ENCODE measurements at regions not wholly inside any gene's neighbourhood (a gene's known extent, or its start where the extent isn't known, plus 50 kb on each side); places are given as distances from the start of the nearest gene placed in this dataset.
"Not testable (repeated sequence)": the region's sequence is repeated elsewhere in the genome, so short reads cannot be mapped to it uniquely, and the experiment has no call there.

- Mint-ChIP-seq H3K27ac (no peak overlapping the region), H3K9me3 (no peaks in the 10 kb centered on the region), H3K36me3 (ENCODE audit: low read depth) (no peaks in the 10 kb centered on the region), H3K4me3 (no peak overlapping the region), H3K4me1 (no peaks in the 10 kb centered on the region), H3K27me3 (no peaks in the 10 kb centered on the region)
- POLR2A ChIA-PET: no interaction called here
- DNase-seq: no peak
- CTCF ChIA-PET: no interaction called here
Measured at GRCh38 chr6:112469306-112469705, 122.2 kb downstream of the RFPL4B start.

GRCh38 chr6:112470376-112470775 is 123.2 kb downstream of the RFPL4B start:
- POLR2A ChIA-PET: no interaction called here
- Mint-ChIP-seq H3K36me3 (ENCODE audit: low read depth) (no peaks in the 10 kb centered on the region), H3K9me3 (no peaks in the 10 kb centered on the region), H3K4me1 (no peaks in the 10 kb centered on the region), H3K27ac (no peak overlapping the region), H3K27me3 (no peaks in the 10 kb centered on the region), H3K4me3 (no peak overlapping the region)
- CTCF ChIA-PET: no interaction called here
- DNase-seq: no peak

GRCh38 chr6:112470950-112471349 is 123.8 kb downstream of the RFPL4B start:
- CTCF ChIA-PET: no interaction called here
- H3K9me3 Mint-ChIP-seq: no peaks in the 10 kb centered on the region
- no peak overlapping the region for H3K27ac Mint-ChIP-seq
- H3K27me3 Mint-ChIP-seq: peaks cover 2% of the 10 kb centered on the region
- H3K4me1 Mint-ChIP-seq: no peaks in the 10 kb centered on the region
- POLR2A ChIA-PET: no interaction called here
- no peak overlapping the region for H3K4me3 Mint-ChIP-seq
- no peak for DNase-seq
- H3K36me3 Mint-ChIP-seq (ENCODE audit: low read depth): no peaks in the 10 kb centered on the region

- CTCF ChIA-PET: no interaction called here
- Mint-ChIP-seq H3K27ac (no peak overlapping the region), H3K36me3 (ENCODE audit: low read depth) (no peaks in the 10 kb centered on the region), H3K4me3 (no peak overlapping the region), H3K9me3 (no peaks in the 10 kb centered on the region), H3K4me1 (no peaks in the 10 kb centered on the region), H3K27me3 (peaks cover 2% of the 10 kb centered on the region)
- POLR2A ChIA-PET: no interaction called here
- DNase-seq: no peak
Measured at GRCh38 chr6:112475083-112475482, 128.0 kb downstream of the RFPL4B start.

GRCh38 chr6:112477125-112477524 is 130.0 kb downstream of the RFPL4B start:
- peaks cover 2% of the 10 kb centered on the region for H3K27me3 Mint-ChIP-seq
- CTCF ChIA-PET: no interaction called here
- H3K9me3 Mint-ChIP-seq: no peaks in the 10 kb centered on the region
- no peak overlapping the region for H3K4me3 Mint-ChIP-seq
- no peaks in the 10 kb centered on the region for H3K36me3 Mint-ChIP-seq (ENCODE audit: low read depth)
- POLR2A ChIA-PET: no interaction called here
- no peak overlapping the region for H3K27ac Mint-ChIP-seq
- H3K4me1 Mint-ChIP-seq: no peaks in the 10 kb centered on the region
- DNase-seq: no peak

GRCh38 chr6:112478036-112478435 is 130.9 kb downstream of the RFPL4B start:
- no peaks in the 10 kb centered on the region for H3K9me3 Mint-ChIP-seq
- H3K4me3 Mint-ChIP-seq: no peak overlapping the region
- ChIA-PET POLR2A (no interaction called here), CTCF (no interaction called here)
- H3K27ac Mint-ChIP-seq: no peak overlapping the region
- H3K27me3 Mint-ChIP-seq: peaks cover 2% of the 10 kb centered on the region
- no peaks in the 10 kb centered on the region for H3K4me1 Mint-ChIP-seq
- no peak for DNase-seq
- H3K36me3 Mint-ChIP-seq (ENCODE audit: low read depth): no peaks in the 10 kb centered on the region

GRCh38 chr6:112479975-112480374 is 132.8 kb downstream of the RFPL4B start:
- H3K4me1 Mint-ChIP-seq; H3K27ac Mint-ChIP-seq; H3K27me3 Mint-ChIP-seq; H3K9me3 Mint-ChIP-seq; H3K4me3 Mint-ChIP-seq; CTCF ChIA-PET; DNase-seq; H3K36me3 Mint-ChIP-seq (ENCODE audit: low read depth); POLR2A ChIA-PET: not testable (repeated sequence)

GRCh38 chr6:112480553-112480952 is 133.4 kb downstream of the RFPL4B start:
- no peak overlapping the region for H3K27ac Mint-ChIP-seq
- H3K4me1 Mint-ChIP-seq: no peaks in the 10 kb centered on the region
- no peak overlapping the region for H3K4me3 Mint-ChIP-seq
- no peaks in the 10 kb centered on the region for H3K9me3 Mint-ChIP-seq
- no peak for DNase-seq
- POLR2A ChIA-PET: no interaction called here
- peaks cover 2% of the 10 kb centered on the region for H3K27me3 Mint-ChIP-seq
- no peaks in the 10 kb centered on the region for H3K36me3 Mint-ChIP-seq (ENCODE audit: low read depth)
- CTCF ChIA-PET: no interaction called here

GRCh38 chr6:112481211-112481610 is 134.1 kb downstream of the RFPL4B start:
- H3K27ac Mint-ChIP-seq: no peak overlapping the region
- H3K9me3 Mint-ChIP-seq: no peaks in the 10 kb centered on the region
- no peaks in the 10 kb centered on the region for H3K27me3 Mint-ChIP-seq
- H3K4me3 Mint-ChIP-seq: no peak overlapping the region
- CTCF ChIA-PET: no interaction called here
- H3K4me1 Mint-ChIP-seq: no peaks in the 10 kb centered on the region
- POLR2A ChIA-PET: no interaction called here
- H3K36me3 Mint-ChIP-seq (ENCODE audit: low read depth): no peaks in the 10 kb centered on the region
- DNase-seq: no peak

- CTCF ChIA-PET: interaction anchor here (1.2 kb wide), 1 partner anchor 27 kb away, joined by 5 read pairs; no protein-coding TSS in a partner anchor
- Mint-ChIP-seq H3K4me3 (no peak overlapping the region), H3K27me3 (no peaks in the 10 kb centered on the region), H3K9me3 (no peaks in the 10 kb centered on the region), H3K27ac (no peak overlapping the region), H3K4me1 (no peaks in the 10 kb centered on the region), H3K36me3 (ENCODE audit: low read depth) (no peaks in the 10 kb centered on the region)
- POLR2A ChIA-PET: no interaction called here
- no peak for DNase-seq
Measured at GRCh38 chr6:112482373-112482772, 135.2 kb downstream of the RFPL4B start.

GRCh38 chr6:112485120-112485826 is 138.1 kb downstream of the RFPL4B start:
- ChIA-PET POLR2A (no interaction called here), CTCF (no interaction called here)
- no peaks in the 10 kb centered on the region for H3K36me3 Mint-ChIP-seq (ENCODE audit: low read depth)
- H3K4me1 Mint-ChIP-seq: no peaks in the 10 kb centered on the region
- H3K27me3 Mint-ChIP-seq: no peaks in the 10 kb centered on the region
- no peak for DNase-seq
- H3K27ac Mint-ChIP-seq: no peak overlapping the region
- no peak overlapping the region for H3K4me3 Mint-ChIP-seq
- H3K9me3 Mint-ChIP-seq: no peaks in the 10 kb centered on the region

- Mint-ChIP-seq H3K9me3 (no peaks in the 10 kb centered on the region), H3K4me3 (no peak overlapping the region), H3K27me3 (no peaks in the 10 kb centered on the region), H3K27ac (no peak overlapping the region), H3K4me1 (no peaks in the 10 kb centered on the region), H3K36me3 (ENCODE audit: low read depth) (no peaks in the 10 kb centered on the region)
- ChIA-PET CTCF (no interaction called here), POLR2A (no interaction called here)
- no peak for DNase-seq
Measured at GRCh38 chr6:112485827-112486212, 138.7 kb downstream of the RFPL4B start.

- Mint-ChIP-seq H3K9me3 (no peaks in the 10 kb centered on the region), H3K36me3 (ENCODE audit: low read depth) (no peaks in the 10 kb centered on the region), H3K4me3 (no peak overlapping the region), H3K27ac (no peak overlapping the region), H3K27me3 (no peaks in the 10 kb centered on the region), H3K4me1 (no peaks in the 10 kb centered on the region)
- CTCF ChIA-PET: no interaction called here
- no peak for DNase-seq
- POLR2A ChIA-PET: no interaction called here
Measured at GRCh38 chr6:112486454-112486853, 139.3 kb downstream of the RFPL4B start.

GRCh38 chr6:112488238-112488637 is 141.1 kb downstream of the RFPL4B start:
- ChIA-PET POLR2A (no interaction called here), CTCF (no interaction called here)
- H3K36me3 Mint-ChIP-seq (ENCODE audit: low read depth): no peaks in the 10 kb centered on the region
- H3K9me3 Mint-ChIP-seq: no peaks in the 10 kb centered on the region
- H3K4me1 Mint-ChIP-seq: no peaks in the 10 kb centered on the region
- no peak for DNase-seq
- no peak overlapping the region for H3K4me3 Mint-ChIP-seq
- H3K27ac Mint-ChIP-seq: no peak overlapping the region
- no peaks in the 10 kb centered on the region for H3K27me3 Mint-ChIP-seq
